Hematopoietic multipotent progenitor cell treated with erythropoietin and hydrocortisone succinate and interleukin-3 and kit ligand, for 15 days (in vitro differentiated cells): ENCODE measurements at regions not wholly inside any gene's neighbourhood (a gene's known extent, or its start where the extent isn't known, plus 50 kb on each side); places are given as distances from the start of the nearest gene placed in this dataset.
"Not testable (repeated sequence)": the region's sequence is repeated elsewhere in the genome, so short reads cannot be mapped to it uniquely, and the experiment has no call there.

Experiments
- DNase-seq: peaks from one replicate; pipeline ENCODE4 v3.0.0-alpha.2; 2015; ENCODE audit warnings: low spot score

- no peak for DNase-seq
These were observed 91.0 kb upstream of the DAPK1 start for GRCh38 chr9:87406543-87407166.

GRCh38 chr9:87410047-87411005, 87.3 kb upstream of the DAPK1 start:
- peak; percentile 71 for DNase-seq

GRCh38 chr9:87420884-87421283, 76.8 kb upstream of the DAPK1 start:
- no peak for DNase-seq

- DNase-seq: no peak
These were observed 75.9 kb upstream of the DAPK1 start for GRCh38 chr9:87421734-87422133.

- no peak for DNase-seq
These were observed 74.7 kb upstream of the DAPK1 start for GRCh38 chr9:87422999-87423398.

- not testable (repeated sequence) for DNase-seq
These were observed 73.8 kb upstream of the DAPK1 start for GRCh38 chr9:87423885-87424284.

- DNase-seq: no peak
These were observed 72.5 kb upstream of the DAPK1 start for GRCh38 chr9:87425202-87425601.

- DNase-seq: no peak
These were observed 69.7 kb upstream of the DAPK1 start for GRCh38 chr9:87427851-87428506.

GRCh38 chr9:87428659-87429058, 69.0 kb upstream of the DAPK1 start:
- DNase-seq: no peak

- DNase-seq: no peak
These were observed 65.8 kb upstream of the DAPK1 start for GRCh38 chr9:87431837-87432236.

GRCh38 chr9:87433853-87434252, 63.8 kb upstream of the DAPK1 start:
- DNase-seq: no peak

- no peak for DNase-seq
These were observed 63.3 kb upstream of the DAPK1 start for GRCh38 chr9:87434366-87434765.

GRCh38 chr9:87435189-87435880, 62.3 kb upstream of the DAPK1 start:
- no peak for DNase-seq

- DNase-seq: no peak
These were observed 61.0 kb upstream of the DAPK1 start for GRCh38 chr9:87436716-87437115.

GRCh38 chr9:87437966-87438365, 59.7 kb upstream of the DAPK1 start:
- no peak for DNase-seq

GRCh38 chr9:87441251-87441650, 56.4 kb upstream of the DAPK1 start:
- no peak for DNase-seq

- DNase-seq: no peak
These were observed 55.2 kb upstream of the DAPK1 start for GRCh38 chr9:87442451-87442850.

GRCh38 chr9:87443006-87443405, 54.7 kb upstream of the DAPK1 start:
- no peak for DNase-seq

GRCh38 chr9:87443461-87443860, 54.2 kb upstream of the DAPK1 start:
- DNase-seq: no peak

GRCh38 chr9:87445646-87446045, 52.0 kb upstream of the DAPK1 start:
- DNase-seq: peak; percentile 57

GRCh38 chr9:87446527-87446926, 51.1 kb upstream of the DAPK1 start:
- no peak for DNase-seq
